ENCODE measurements at regions not wholly inside any gene's neighbourhood (a gene's known extent, or its start where the extent isn't known, plus 50 kb on each side); places are given as distances from the start of the nearest gene placed in this dataset.

- TF ChIP-seq CTCF (IDR thresholded peaks at IDR 0.05; ENCODE audit: insufficient read depth, low read depth, low read length): no peak
- TF ChIP-seq EZH2 (IDR thresholded peaks at IDR 0.05; ENCODE audit: insufficient read depth, low read length): no peak
- Histone ChIP-seq H3K4me3 (ENCODE audit: insufficient read depth, low read depth, low read length) (no peak overlapping the region), H4K20me1 (ENCODE audit: insufficient read depth, low read length) (no peaks in the 10 kb centered on the region), H3K9ac (ENCODE audit: low read length) (no peak overlapping the region), H3K9me3 (ENCODE audit: insufficient read depth, low read depth, low read length) (no peaks in the 10 kb centered on the region), H3K4me1 (ENCODE audit: insufficient read depth, low read length) (no peaks in the 10 kb centered on the region), H2AFZ (ENCODE audit: low read depth, low read length) (no peak overlapping the region), H3K36me3 (ENCODE audit: insufficient read depth, low read length) (no peaks in the 10 kb centered on the region), H3K27ac (ENCODE audit: low read depth, low read length) (no peak overlapping the region), H3K79me2 (ENCODE audit: insufficient read depth, low read length) (no peaks in the 10 kb centered on the region), H3K4me2 (ENCODE audit: low read length) (no peak overlapping the region), H3K27me3 (ENCODE audit: insufficient read depth, low read length) (no peaks in the 10 kb centered on the region)
- DNase-seq (ENCODE audit: low read depth) (no peak), FAIRE-seq (no peak)
- Mint-ChIP-seq H3K9me3 (ENCODE audit: unreplicated experiment) (peaks cover 2% of the 10 kb centered on the region), H3K36me3 (ENCODE audit: low read depth, unreplicated experiment) (no peaks in the 10 kb centered on the region), H3K27ac (ENCODE audit: unreplicated experiment) (no peak overlapping the region), H3K4me3 (ENCODE audit: unreplicated experiment) (no peak overlapping the region), H3K4me1 (ENCODE audit: low read depth, unreplicated experiment) (no peaks in the 10 kb centered on the region), H3K27me3 (ENCODE audit: low read depth, unreplicated experiment) (no peaks in the 10 kb centered on the region)
Measured at GRCh38 chr16:16985707-16986106, 485.1 kb downstream of the XYLT1 start.

GRCh38 chr16:16988963-16989362, 481.8 kb downstream of the XYLT1 start:
- H3K4me2 ChIP-seq (ENCODE audit: low read length): no peak overlapping the region
- H3K9me3 Mint-ChIP-seq (ENCODE audit: unreplicated experiment): peaks cover 2% of the 10 kb centered on the region
- H3K27me3 ChIP-seq (ENCODE audit: insufficient read depth, low read length): no peaks in the 10 kb centered on the region
- no peak overlapping the region for H3K4me3 Mint-ChIP-seq (ENCODE audit: unreplicated experiment)
- no peaks in the 10 kb centered on the region for H4K20me1 ChIP-seq (ENCODE audit: insufficient read depth, low read length)
- H3K36me3 Mint-ChIP-seq (ENCODE audit: low read depth, unreplicated experiment): no peaks in the 10 kb centered on the region
- H3K27ac Mint-ChIP-seq (ENCODE audit: unreplicated experiment): no peak overlapping the region
- no peak overlapping the region for H3K27ac ChIP-seq (ENCODE audit: low read depth, low read length)
- H3K9me3 ChIP-seq (ENCODE audit: insufficient read depth, low read depth, low read length): no peaks in the 10 kb centered on the region
- DNase-seq (ENCODE audit: low read depth): no peak
- no peaks in the 10 kb centered on the region for H3K36me3 ChIP-seq (ENCODE audit: insufficient read depth, low read length)
- H3K9ac ChIP-seq (ENCODE audit: low read length): no peak overlapping the region
- no peaks in the 10 kb centered on the region for H3K4me1 Mint-ChIP-seq (ENCODE audit: low read depth, unreplicated experiment)
- no peaks in the 10 kb centered on the region for H3K79me2 ChIP-seq (ENCODE audit: insufficient read depth, low read length)
- H3K4me1 ChIP-seq (ENCODE audit: insufficient read depth, low read length): no peaks in the 10 kb centered on the region
- H2AFZ ChIP-seq (ENCODE audit: low read depth, low read length): no peak overlapping the region
- no peak overlapping the region for H3K4me3 ChIP-seq (ENCODE audit: insufficient read depth, low read depth, low read length)
- no peak for TF ChIP-seq EZH2 (IDR thresholded peaks at IDR 0.05; ENCODE audit: insufficient read depth, low read length)
- no peak for TF ChIP-seq CTCF (IDR thresholded peaks at IDR 0.05; ENCODE audit: insufficient read depth, low read depth, low read length)
- no peak for FAIRE-seq
- H3K27me3 Mint-ChIP-seq (ENCODE audit: low read depth, unreplicated experiment): no peaks in the 10 kb centered on the region

GRCh38 chr16:16989368-16989767, 481.4 kb downstream of the XYLT1 start:
- H3K27ac ChIP-seq (ENCODE audit: low read depth, low read length): no peak overlapping the region
- no peaks in the 10 kb centered on the region for H3K4me1 ChIP-seq (ENCODE audit: insufficient read depth, low read length)
- no peaks in the 10 kb centered on the region for H3K79me2 ChIP-seq (ENCODE audit: insufficient read depth, low read length)
- H3K27me3 Mint-ChIP-seq (ENCODE audit: low read depth, unreplicated experiment): no peaks in the 10 kb centered on the region
- no peaks in the 10 kb centered on the region for H3K36me3 Mint-ChIP-seq (ENCODE audit: low read depth, unreplicated experiment)
- no peak overlapping the region for H3K4me2 ChIP-seq (ENCODE audit: low read length)
- no peaks in the 10 kb centered on the region for H4K20me1 ChIP-seq (ENCODE audit: insufficient read depth, low read length)
- H3K9ac ChIP-seq (ENCODE audit: low read length): no peak overlapping the region
- FAIRE-seq (no peak), DNase-seq (ENCODE audit: low read depth) (no peak)
- no peak overlapping the region for H3K4me3 ChIP-seq (ENCODE audit: insufficient read depth, low read depth, low read length)
- TF ChIP-seq CTCF (IDR thresholded peaks at IDR 0.05; ENCODE audit: insufficient read depth, low read depth, low read length) (no peak), EZH2 (IDR thresholded peaks at IDR 0.05; ENCODE audit: insufficient read depth, low read length) (no peak)
- no peak overlapping the region for H3K4me3 Mint-ChIP-seq (ENCODE audit: unreplicated experiment)
- H3K27me3 ChIP-seq (ENCODE audit: insufficient read depth, low read length): no peaks in the 10 kb centered on the region
- H2AFZ ChIP-seq (ENCODE audit: low read depth, low read length): no peak overlapping the region
- no peaks in the 10 kb centered on the region for H3K4me1 Mint-ChIP-seq (ENCODE audit: low read depth, unreplicated experiment)
- H3K9me3 Mint-ChIP-seq (ENCODE audit: unreplicated experiment): peaks cover 2% of the 10 kb centered on the region
- H3K27ac Mint-ChIP-seq (ENCODE audit: unreplicated experiment): no peak overlapping the region
- no peaks in the 10 kb centered on the region for H3K36me3 ChIP-seq (ENCODE audit: insufficient read depth, low read length)
- no peaks in the 10 kb centered on the region for H3K9me3 ChIP-seq (ENCODE audit: insufficient read depth, low read depth, low read length)

All from astrocyte (in vitro differentiated cells and primary cell).